Upper lobe of right lung (tissue), 1 donor: ENCODE measurements at regions not wholly inside any gene's neighbourhood (a gene's known extent, or its start where the extent isn't known, plus 50 kb on each side); places are given as distances from the start of the nearest gene placed in this dataset.

Experiments
- ATAC-seq: fragments of 200-7000 bp; cut with Tn5 transposase; one replicate; pipeline ENCODE4 v1.9.1; 2020; ENCODE audit warnings: mild to moderate bottlenecking, moderate library complexity
- DNase-seq: peaks from one replicate; pipeline ENCODE4 v3.0.0-alpha.2; 2020
- H3K27ac ChIP-seq: fragments of 200-600 bp; one replicate; pipeline ENCODE4 v1.8.0; 2022
- H3K27me3 ChIP-seq: fragments of 200-600 bp; one replicate; pipeline ENCODE4 v1.8.0; 2022; ENCODE audit warnings: mild to moderate bottlenecking
- H3K36me3 ChIP-seq: fragments of 200-600 bp; one replicate; pipeline ENCODE4 v1.8.0; 2022
- H3K4me1 ChIP-seq: fragments of 200-600 bp; one replicate; pipeline ENCODE4 v1.8.0; 2022
- H3K4me3 ChIP-seq: fragments of 200-600 bp; one replicate; pipeline ENCODE4 v1.8.0; 2022; ENCODE audit warnings: mild to moderate bottlenecking
- H3K9me3 ChIP-seq: fragments of 200-600 bp; one replicate; pipeline ENCODE4 v1.8.0; 2022
- CTCF ChIP-seq: fragments of 200-600 bp; IDR thresholded peaks from one replicate; pipeline ENCODE4 v1.8.0; 2022; ENCODE audit warnings: antibody characterized with exemption
- intact Hi-C: fragments of 100-400 bp; cut with DNase I; formaldehyde crosslinking; loops from one replicate; pipeline ENCODE4 v1.11.0; 2022
- donor health status: DM: no; HTN: yes; CAD: no; lungs with severe emphysema.

GRCh38 chrY:21180921-21181320, 330.2 kb upstream of the RBMY1B start:
- no peaks in the 10 kb centered on the region for H3K27me3 ChIP-seq
- no peaks in the 10 kb centered on the region for H3K36me3 ChIP-seq
- no peaks in the 10 kb centered on the region for H3K4me1 ChIP-seq
- H3K9me3 ChIP-seq = no peaks in the 10 kb centered on the region
- ATAC-seq = no peak
- DNase-seq = no peak
- intact Hi-C loops = no loop called here
- no peak overlapping the region for H3K27ac ChIP-seq
- H3K4me3 ChIP-seq = no peak overlapping the region
- TF ChIP-seq CTCF = no peak

GRCh38 chrY:21184271-21184670, 326.9 kb upstream of the RBMY1B start:
- Histone ChIP-seq H3K4me3 (no peak overlapping the region), H3K9me3 (no peaks in the 10 kb centered on the region), H3K27ac (no peak overlapping the region), H3K27me3 (no peaks in the 10 kb centered on the region), H3K4me1 (no peaks in the 10 kb centered on the region), H3K36me3 (no peaks in the 10 kb centered on the region)
- ATAC-seq (no peak), DNase-seq (no peak)
- no peak for TF ChIP-seq CTCF
- intact Hi-C loops = no loop called here

- Histone ChIP-seq H3K36me3 (no peaks in the 10 kb centered on the region), H3K4me3 (no peak overlapping the region), H3K9me3 (no peaks in the 10 kb centered on the region), H3K27me3 (no peaks in the 10 kb centered on the region), H3K4me1 (no peaks in the 10 kb centered on the region), H3K27ac (no peak overlapping the region)
- TF ChIP-seq CTCF = no peak
- no peak for DNase-seq
- intact Hi-C loops = no loop called here
- ATAC-seq = no peak
Measured at GRCh38 chrY:21185419-21186105, 325.6 kb upstream of the RBMY1B start.

- no peaks in the 10 kb centered on the region for H3K36me3 ChIP-seq
- no peak overlapping the region for H3K27ac ChIP-seq
- no peaks in the 10 kb centered on the region for H3K27me3 ChIP-seq
- H3K4me3 ChIP-seq = no peak overlapping the region
- TF ChIP-seq CTCF = no peak
- no peaks in the 10 kb centered on the region for H3K9me3 ChIP-seq
- intact Hi-C loops = no loop called here
- H3K4me1 ChIP-seq = no peaks in the 10 kb centered on the region
- no peak for DNase-seq
- no peak for ATAC-seq
Measured at GRCh38 chrY:21192694-21193093, 318.4 kb upstream of the RBMY1B start.

GRCh38 chrY:21200246-21200645, 310.9 kb upstream of the RBMY1B start:
- Histone ChIP-seq H3K9me3 (no peaks in the 10 kb centered on the region), H3K4me3 (no peak overlapping the region), H3K27me3 (no peaks in the 10 kb centered on the region), H3K4me1 (no peaks in the 10 kb centered on the region), H3K27ac (no peak overlapping the region), H3K36me3 (no peaks in the 10 kb centered on the region)
- intact Hi-C loops = no loop called here
- TF ChIP-seq CTCF = no peak
- DNase-seq (no peak), ATAC-seq (no peak)

- Histone ChIP-seq H3K4me1 (no peaks in the 10 kb centered on the region), H3K4me3 (no peak overlapping the region), H3K9me3 (no peaks in the 10 kb centered on the region), H3K36me3 (no peaks in the 10 kb centered on the region), H3K27me3 (no peaks in the 10 kb centered on the region), H3K27ac (no peak overlapping the region)
- ATAC-seq (no peak), DNase-seq (no peak)
- intact Hi-C loops = no loop called here
- TF ChIP-seq CTCF = no peak
Measured at GRCh38 chrY:21227849-21228248, 283.3 kb upstream of the RBMY1B start.
